ENCODE measurements at regions not wholly inside any gene's neighbourhood (a gene's known extent, or its start where the extent isn't known, plus 50 kb on each side); places are given as distances from the start of the nearest gene placed in this dataset.

- H4K8ac ChIP-seq (ENCODE audit: low read depth in 2 of 2, low read length in 2 of 2) = no peak overlapping the region
- no peak overlapping the region for H3K56ac ChIP-seq (ENCODE audit: extremely low read depth, insufficient read depth, low read length)
- no peak overlapping the region for H2AFZ ChIP-seq (replicated peaks; ENCODE audit: low read length, poor library complexity)
- intact Hi-C loops (cut with micrococcal nuclease) (no loop called here), in situ Hi-C loops (cut with MboI; ENCODE audit: low sequenced_read_pairs) (no loop called here), dilution Hi-C loops (cut with HindIII; ENCODE audit: low sequenced_read_pairs, unreplicated experiment) (no loop called here)
- no peak overlapping the region for H4K91ac ChIP-seq (ENCODE audit: insufficient read depth, low read depth, low read length)
- no peak overlapping the region for H3K4me2 ChIP-seq (ENCODE audit: low read depth, low read length)
- DNase-seq (no peak), ATAC-seq (ENCODE audit: low read depth) (no peak)
- H2BK20ac ChIP-seq (ENCODE audit: low read depth, low read length) = no peak overlapping the region
- TF ChIP-seq CEBPB (IDR thresholded peaks at IDR 0.05; ENCODE audit: low read depth, low read length) = no peak
- TF ChIP-seq CHD1 (IDR thresholded peaks at IDR 0.05; ENCODE audit: low read depth, low read length) = no peak
- TF ChIP-seq CTCF (conservative IDR thresholded peaks at IDR 0.05; ENCODE audit: low read depth, low read length) = no peak
- no peak for TF ChIP-seq FOS (IDR thresholded peaks at IDR 0.05; ENCODE audit: low read depth, low read length)
- no peak for TF ChIP-seq ELK1 (IDR thresholded peaks at IDR 0.05; ENCODE audit: borderline replicate concordance, low read depth, low read length)
- no peak for TF ChIP-seq RFX5 (IDR thresholded peaks at IDR 0.05; ENCODE audit: low read depth, low read length)
- TF ChIP-seq MAFK (IDR thresholded peaks at IDR 0.05; ENCODE audit: low read depth, low read length) = no peak
- no peak for TF ChIP-seq BHLHE40 (IDR thresholded peaks at IDR 0.05; ENCODE audit: low read depth, low read length)
- TF ChIP-seq RCOR1 (IDR thresholded peaks at IDR 0.05; ENCODE audit: insufficient replicate concordance, low read length) = no peak
- TF ChIP-seq POLR2A (IDR thresholded peaks at IDR 0.05; ENCODE audit: low read depth, low read length) = no peak
- TF ChIP-seq RAD21 (IDR thresholded peaks at IDR 0.05; ENCODE audit: low read length) = no peak
- TF ChIP-seq USF2 (IDR thresholded peaks at IDR 0.05; ENCODE audit: low read depth, low read length) = no peak
- TF ChIP-seq MXI1 (IDR thresholded peaks at IDR 0.05; ENCODE audit: borderline replicate concordance, low read depth, low read length) = no peak
- H4K20me1 ChIP-seq (ENCODE audit: insufficient read depth, low read length) = no peaks in the 10 kb centered on the region
- no peak overlapping the region for H4K5ac ChIP-seq (ENCODE audit: low read depth, low read length)
- no peak overlapping the region for H2BK15ac ChIP-seq (ENCODE audit: low read depth, low read length)
- no peak overlapping the region for H3K4me3 ChIP-seq (ENCODE audit: insufficient read depth, low read depth, low read length)
- H2BK120ac ChIP-seq (ENCODE audit: low read depth, low read length) = no peak overlapping the region
- no peaks in the 10 kb centered on the region for H3K9me1 ChIP-seq (ENCODE audit: insufficient read depth, low read length)
- no peaks in the 10 kb centered on the region for H3K9me3 ChIP-seq (ENCODE audit: control insufficient read depth, insufficient read depth, low read length)
- POLR2A ChIA-PET (ENCODE audit: unreplicated experiment) = no interaction called here
- no peak overlapping the region for H2AK9ac ChIP-seq (replicated peaks; ENCODE audit: low read depth, low read length, poor library complexity)
- H3K23ac ChIP-seq (ENCODE audit: low read depth, low read length) = no peak overlapping the region
- no TSS peak for BruUV-seq (replicated peaks)
- H3K79me1 ChIP-seq (ENCODE audit: low read depth in 1 of 2, low read length in 2 of 2) = no peaks in the 10 kb centered on the region
- no peak overlapping the region for H2BK5ac ChIP-seq (ENCODE audit: low read depth, low read length, poor library complexity, severe bottlenecking)
- no peaks in the 10 kb centered on the region for H3K36me3 ChIP-seq (ENCODE audit: control insufficient read depth, insufficient read depth, low read length)
- CTCF ChIA-PET = no interaction called here
- H3K9ac ChIP-seq (ENCODE audit: low read depth, low read length) = no peak overlapping the region
- H3K14ac ChIP-seq (replicated peaks; ENCODE audit: low read depth, low read length) = no peak overlapping the region
- no peak overlapping the region for H3K18ac ChIP-seq (ENCODE audit: low read depth, low read length)
- H3K27me3 ChIP-seq (ENCODE audit: control insufficient read depth, insufficient read depth, low read length) = no peaks in the 10 kb centered on the region
- WGBS, 2 experiments (ENCODE audit: extremely low coverage in 2 of 2, insufficient read length in 1 of 2) = no CpG with 5 or more reads among the region's 10 CpGs
- no peaks in the 10 kb centered on the region for H3K4me1 ChIP-seq (ENCODE audit: control insufficient read depth, insufficient read depth, low read length)
- no peak overlapping the region for H3K27ac ChIP-seq (ENCODE audit: insufficient read depth, low read length)
- H2AK5ac ChIP-seq (ENCODE audit: low read depth, low read length) = no peak overlapping the region
- no peak overlapping the region for H3K4ac ChIP-seq (ENCODE audit: low read depth, low read length)
Observed at GRCh38 chr1:36692465-36693160, 209.9 kb upstream of the CSF3R start.

Data from IMR-90 (cell line).